ENCODE measurements at regions not wholly inside any gene's neighbourhood (a gene's known extent, or its start where the extent isn't known, plus 50 kb on each side); places are given as distances from the start of the nearest gene placed in this dataset.

DNA sequence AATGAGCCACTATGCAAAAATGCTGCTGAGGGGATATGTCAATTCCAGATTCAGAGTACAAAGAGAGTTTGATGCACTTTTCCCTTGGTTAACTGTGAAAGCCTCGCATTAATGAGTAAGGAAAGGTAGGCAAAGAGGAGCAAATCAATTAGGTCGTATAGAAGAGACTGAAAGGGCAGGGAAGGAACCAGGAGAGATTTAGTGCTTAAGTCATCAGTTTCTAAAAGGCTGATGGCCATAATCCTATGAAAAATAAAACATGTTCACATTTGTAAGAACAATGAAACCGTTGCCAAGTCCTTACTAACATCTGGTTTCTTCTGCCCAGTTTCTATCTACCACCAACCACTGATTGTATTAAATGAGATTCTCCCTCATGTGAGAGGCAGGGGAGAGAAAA, 118.4 kb upstream of the PALMD start:
- TF ChIP-seq NFYB (CRISPR knock-in tag; conservative IDR thresholded peaks at IDR 0.05; ENCODE audit: low read depth) (no peak), NR2C2 (CRISPR knock-in tag; IDR thresholded peaks at IDR 0.05) (no peak), CTCF (IDR thresholded peaks at IDR 0.05) (no peak)
- TF ChIP-seq, protein P1, sequence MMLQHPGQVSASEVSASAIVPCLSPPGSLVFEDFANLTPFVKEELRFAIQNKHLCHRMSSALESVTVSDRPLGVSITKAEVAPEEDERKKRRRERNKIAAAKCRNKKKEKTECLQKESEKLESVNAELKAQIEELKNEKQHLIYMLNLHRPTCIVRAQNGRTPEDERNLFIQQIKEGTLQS (CRISPR knock-in tag; conservative IDR thresholded peaks at IDR 0.05) = no peak
- TF ChIP-seq, protein P2, sequence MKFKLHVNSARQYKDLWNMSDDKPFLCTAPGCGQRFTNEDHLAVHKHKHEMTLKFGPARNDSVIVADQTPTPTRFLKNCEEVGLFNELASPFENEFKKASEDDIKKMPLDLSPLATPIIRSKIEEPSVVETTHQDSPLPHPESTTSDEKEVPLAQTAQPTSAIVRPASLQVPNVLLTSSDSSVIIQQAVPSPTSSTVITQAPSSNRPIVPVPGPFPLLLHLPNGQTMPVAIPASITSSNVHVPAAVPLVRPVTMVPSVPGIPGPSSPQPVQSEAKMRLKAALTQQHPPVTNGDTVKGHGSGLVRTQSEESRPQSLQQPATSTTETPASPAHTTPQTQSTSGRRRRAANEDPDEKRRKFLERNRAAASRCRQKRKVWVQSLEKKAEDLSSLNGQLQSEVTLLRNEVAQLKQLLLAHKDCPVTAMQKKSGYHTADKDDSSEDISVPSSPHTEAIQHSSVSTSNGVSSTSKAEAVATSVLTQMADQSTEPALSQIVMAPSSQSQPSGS (CRISPR knock-in tag; IDR thresholded peaks at IDR 0.05; ENCODE audit: borderline replicate concordance, low read depth) = no peak
- TF ChIP-seq, protein P3, sequence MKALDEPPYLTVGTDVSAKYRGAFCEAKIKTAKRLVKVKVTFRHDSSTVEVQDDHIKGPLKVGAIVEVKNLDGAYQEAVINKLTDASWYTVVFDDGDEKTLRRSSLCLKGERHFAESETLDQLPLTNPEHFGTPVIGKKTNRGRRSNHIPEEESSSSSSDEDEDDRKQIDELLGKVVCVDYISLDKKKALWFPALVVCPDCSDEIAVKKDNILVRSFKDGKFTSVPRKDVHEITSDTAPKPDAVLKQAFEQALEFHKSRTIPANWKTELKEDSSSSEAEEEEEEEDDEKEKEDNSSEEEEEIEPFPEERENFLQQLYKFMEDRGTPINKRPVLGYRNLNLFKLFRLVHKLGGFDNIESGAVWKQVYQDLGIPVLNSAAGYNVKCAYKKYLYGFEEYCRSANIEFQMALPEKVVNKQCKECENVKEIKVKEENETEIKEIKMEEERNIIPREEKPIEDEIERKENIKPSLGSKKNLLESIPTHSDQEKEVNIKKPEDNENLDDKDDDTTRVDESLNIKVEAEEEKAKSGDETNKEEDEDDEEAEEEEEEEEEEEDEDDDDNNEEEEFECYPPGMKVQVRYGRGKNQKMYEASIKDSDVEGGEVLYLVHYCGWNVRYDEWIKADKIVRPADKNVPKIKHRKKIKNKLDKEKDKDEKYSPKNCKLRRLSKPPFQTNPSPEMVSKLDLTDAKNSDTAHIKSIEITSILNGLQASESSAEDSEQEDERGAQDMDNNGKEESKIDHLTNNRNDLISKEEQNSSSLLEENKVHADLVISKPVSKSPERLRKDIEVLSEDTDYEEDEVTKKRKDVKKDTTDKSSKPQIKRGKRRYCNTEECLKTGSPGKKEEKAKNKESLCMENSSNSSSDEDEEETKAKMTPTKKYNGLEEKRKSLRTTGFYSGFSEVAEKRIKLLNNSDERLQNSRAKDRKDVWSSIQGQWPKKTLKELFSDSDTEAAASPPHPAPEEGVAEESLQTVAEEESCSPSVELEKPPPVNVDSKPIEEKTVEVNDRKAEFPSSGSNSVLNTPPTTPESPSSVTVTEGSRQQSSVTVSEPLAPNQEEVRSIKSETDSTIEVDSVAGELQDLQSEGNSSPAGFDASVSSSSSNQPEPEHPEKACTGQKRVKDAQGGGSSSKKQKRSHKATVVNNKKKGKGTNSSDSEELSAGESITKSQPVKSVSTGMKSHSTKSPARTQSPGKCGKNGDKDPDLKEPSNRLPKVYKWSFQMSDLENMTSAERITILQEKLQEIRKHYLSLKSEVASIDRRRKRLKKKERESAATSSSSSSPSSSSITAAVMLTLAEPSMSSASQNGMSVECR (CRISPR knock-in tag; IDR thresholded peaks at IDR 0.05; ENCODE audit: borderline replicate concordance) = no peak

All from WTC11 (cell line).